ENCODE measurements at regions not wholly inside any gene's neighbourhood (a gene's known extent, or its start where the extent isn't known, plus 50 kb on each side); places are given as distances from the start of the nearest gene placed in this dataset.

- TF ChIP-seq CTCF (IDR thresholded peaks at IDR 0.05), result no peak
Observed at GRCh38 chr15:97648728-97649127, 311.8 kb upstream of the ARRDC4 start.

GRCh38 chr15:97652041-97652440, 308.5 kb upstream of the ARRDC4 start:
- no peak for TF ChIP-seq CTCF (IDR thresholded peaks at IDR 0.05)

GRCh38 chr15:97652700-97653167, 307.8 kb upstream of the ARRDC4 start:
- no peak for TF ChIP-seq CTCF (IDR thresholded peaks at IDR 0.05)

GRCh38 chr15:97653896-97654295, 306.6 kb upstream of the ARRDC4 start:
- no peak for TF ChIP-seq CTCF (IDR thresholded peaks at IDR 0.05)

GRCh38 chr15:97654481-97655076, 305.9 kb upstream of the ARRDC4 start:
- no peak for TF ChIP-seq CTCF (IDR thresholded peaks at IDR 0.05)

- TF ChIP-seq CTCF (IDR thresholded peaks at IDR 0.05), result no peak
Observed at GRCh38 chr15:97661796-97662195, 298.7 kb upstream of the ARRDC4 start.

- no peak for TF ChIP-seq CTCF (IDR thresholded peaks at IDR 0.05)
Observed at GRCh38 chr15:97672586-97672985, 287.9 kb upstream of the ARRDC4 start.

GRCh38 chr15:97678656-97679055, 281.8 kb upstream of the ARRDC4 start:
- TF ChIP-seq CTCF (IDR thresholded peaks at IDR 0.05), result no peak

All from LNCAP (cell line).